Astrocyte (in vitro differentiated cells and primary cell): ENCODE measurements at regions not wholly inside any gene's neighbourhood (a gene's known extent, or its start where the extent isn't known, plus 50 kb on each side); places are given as distances from the start of the nearest gene placed in this dataset.
A peak's percentile ranks its signal among the peaks of the same experiment; 100 is the strongest.

Experiments used
- DNase-seq: peaks from one replicate; pipeline ENCODE4 v3.0.0-alpha.2; 2010; ENCODE audit warnings: low read depth
- FAIRE-seq: peaks from 2 replicates; lab custom pipeline; 2011; peaks lifted over from hg19 to GRCh38; lab: Jason Lieb, UNC
- H2AFZ ChIP-seq: 2 replicates; pipeline ENCODE4 v1.6.0; 2012; ENCODE audit warnings: low read depth, low read length, inconsistent platforms
- H3K27ac ChIP-seq: 2 replicates; pipeline ENCODE4 v1.5.1; 2011; ENCODE audit warnings: low read depth, low read length, inconsistent platforms
- H3K27me3 ChIP-seq: 2 replicates; pipeline ENCODE4 v1.6.0; 2011; ENCODE audit warnings: low read length, inconsistent platforms; ENCODE audit not compliant: insufficient read depth
- H3K36me3 ChIP-seq: 2 replicates; pipeline ENCODE4 v1.5.1; 2011; ENCODE audit warnings: low read length, inconsistent platforms; ENCODE audit not compliant: insufficient read depth
- H3K4me1 ChIP-seq: 2 replicates; pipeline ENCODE4 v1.5.1; 2011; ENCODE audit warnings: low read length, inconsistent platforms; ENCODE audit not compliant: insufficient read depth
- H3K4me2 ChIP-seq: 2 replicates; pipeline ENCODE4 v1.6.0; 2012; ENCODE audit warnings: low read length, inconsistent platforms
- H3K4me3 ChIP-seq: 2 replicates; pipeline ENCODE4 v1.5.1; 2011; ENCODE audit warnings: low read depth, mild to moderate bottlenecking, low read length, inconsistent platforms; ENCODE audit not compliant: insufficient read depth
- H3K79me2 ChIP-seq: 2 replicates; pipeline ENCODE4 v1.6.0; 2012; ENCODE audit warnings: mild to moderate bottlenecking, low read length, inconsistent platforms; ENCODE audit not compliant: insufficient read depth
- H3K9ac ChIP-seq: 2 replicates; pipeline ENCODE4 v1.6.0; 2012; ENCODE audit warnings: mild to moderate bottlenecking, low read length, inconsistent platforms
- H3K9me3 ChIP-seq: 2 replicates; pipeline ENCODE4 v1.5.1; 2012; ENCODE audit warnings: low read depth, mild to moderate bottlenecking, low read length, inconsistent platforms; ENCODE audit not compliant: insufficient read depth
- H4K20me1 ChIP-seq: 2 replicates; pipeline ENCODE4 v1.6.0; 2012; ENCODE audit warnings: low read length, inconsistent platforms; ENCODE audit not compliant: insufficient read depth
- H3K27ac Mint-ChIP-seq: one replicate; pipeline ENCODE4 v1.8.0; 2021; ENCODE audit warnings: mild to moderate bottlenecking, mixed read lengths; ENCODE audit not compliant: unreplicated experiment
- H3K27me3 Mint-ChIP-seq: one replicate; pipeline ENCODE4 v1.8.0; 2021; ENCODE audit warnings: low read depth, mixed read lengths; ENCODE audit not compliant: unreplicated experiment
- H3K36me3 Mint-ChIP-seq: one replicate; pipeline ENCODE4 v1.8.0; 2021; ENCODE audit warnings: low read depth, mixed read lengths; ENCODE audit not compliant: unreplicated experiment
- H3K4me1 Mint-ChIP-seq: one replicate; pipeline ENCODE4 v1.8.0; 2021; ENCODE audit warnings: low read depth, mixed read lengths; ENCODE audit not compliant: unreplicated experiment
- H3K4me3 Mint-ChIP-seq: one replicate; pipeline ENCODE4 v1.8.0; 2021; ENCODE audit warnings: mild to moderate bottlenecking, moderate library complexity, mixed read lengths; ENCODE audit not compliant: unreplicated experiment
- H3K9me3 Mint-ChIP-seq: one replicate; pipeline ENCODE4 v1.8.0; 2021; ENCODE audit warnings: mild to moderate bottlenecking, mixed read lengths; ENCODE audit not compliant: unreplicated experiment
- EZH2 ChIP-seq: IDR thresholded peaks from 2 replicates; pipeline ENCODE4 v1.6.1; 2012; ENCODE audit warnings: mild to moderate bottlenecking, low read length, inconsistent platforms; ENCODE audit not compliant: insufficient read depth
- TF ChIP-seq, protein P1 (sequence below): IDR thresholded peaks from 2 replicates; pipeline ENCODE4 v1.5.1; 2011; ENCODE audit warnings: low read depth, mild to moderate bottlenecking, inconsistent platforms, low read length, moderate library complexity; ENCODE audit not compliant: insufficient read depth

DNA sequence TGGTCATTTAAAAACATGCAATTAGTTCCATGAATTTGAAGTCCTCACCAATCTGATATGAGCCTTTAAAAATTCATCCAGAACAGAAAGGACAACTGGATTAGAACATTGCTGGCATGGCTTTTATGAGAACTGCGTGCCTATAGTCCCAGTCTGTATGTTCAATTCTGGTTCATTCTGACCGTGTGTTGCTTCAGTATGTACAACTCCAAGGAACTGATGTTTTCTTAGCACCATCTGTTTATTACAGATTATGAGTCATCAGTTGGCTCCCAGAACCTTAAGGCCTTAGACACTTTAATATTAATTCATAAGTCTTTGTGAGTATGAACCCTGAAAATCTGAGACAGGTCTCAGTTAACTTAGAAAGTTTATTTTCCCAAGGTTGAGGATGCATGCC, 115.0 kb downstream of the CEP44 start:
- peaks cover 17% of the 10 kb centered on the region for H3K4me1 Mint-ChIP-seq
- H4K20me1 ChIP-seq = no peaks in the 10 kb centered on the region
- H3K36me3 Mint-ChIP-seq = no peaks in the 10 kb centered on the region
- no peaks in the 10 kb centered on the region for H3K27me3 Mint-ChIP-seq
- no peaks in the 10 kb centered on the region for H3K4me1 ChIP-seq
- no peak overlapping the region for H2AFZ ChIP-seq
- H3K27me3 ChIP-seq = peaks cover 2% of the 10 kb centered on the region
- DNase-seq = peak; percentile 70
- H3K36me3 ChIP-seq = no peaks in the 10 kb centered on the region
- no peak overlapping the region for H3K27ac ChIP-seq
- no peak overlapping the region for H3K4me3 Mint-ChIP-seq
- peak; percentile 9 for FAIRE-seq
- peaks cover 2% of the 10 kb centered on the region for H3K9me3 Mint-ChIP-seq
- H3K4me3 ChIP-seq = no peak overlapping the region
- H3K9me3 ChIP-seq = no peaks in the 10 kb centered on the region
- no peak for TF ChIP-seq EZH2
- TF ChIP-seq, protein P1, sequence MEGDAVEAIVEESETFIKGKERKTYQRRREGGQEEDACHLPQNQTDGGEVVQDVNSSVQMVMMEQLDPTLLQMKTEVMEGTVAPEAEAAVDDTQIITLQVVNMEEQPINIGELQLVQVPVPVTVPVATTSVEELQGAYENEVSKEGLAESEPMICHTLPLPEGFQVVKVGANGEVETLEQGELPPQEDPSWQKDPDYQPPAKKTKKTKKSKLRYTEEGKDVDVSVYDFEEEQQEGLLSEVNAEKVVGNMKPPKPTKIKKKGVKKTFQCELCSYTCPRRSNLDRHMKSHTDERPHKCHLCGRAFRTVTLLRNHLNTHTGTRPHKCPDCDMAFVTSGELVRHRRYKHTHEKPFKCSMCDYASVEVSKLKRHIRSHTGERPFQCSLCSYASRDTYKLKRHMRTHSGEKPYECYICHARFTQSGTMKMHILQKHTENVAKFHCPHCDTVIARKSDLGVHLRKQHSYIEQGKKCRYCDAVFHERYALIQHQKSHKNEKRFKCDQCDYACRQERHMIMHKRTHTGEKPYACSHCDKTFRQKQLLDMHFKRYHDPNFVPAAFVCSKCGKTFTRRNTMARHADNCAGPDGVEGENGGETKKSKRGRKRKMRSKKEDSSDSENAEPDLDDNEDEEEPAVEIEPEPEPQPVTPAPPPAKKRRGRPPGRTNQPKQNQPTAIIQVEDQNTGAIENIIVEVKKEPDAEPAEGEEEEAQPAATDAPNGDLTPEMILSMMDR = no peak
- no peaks in the 10 kb centered on the region for H3K79me2 ChIP-seq
- no peak overlapping the region for H3K9ac ChIP-seq
- H3K27ac Mint-ChIP-seq = no peak overlapping the region
- H3K4me2 ChIP-seq = peak overlapping the region; percentile 21

DNA sequence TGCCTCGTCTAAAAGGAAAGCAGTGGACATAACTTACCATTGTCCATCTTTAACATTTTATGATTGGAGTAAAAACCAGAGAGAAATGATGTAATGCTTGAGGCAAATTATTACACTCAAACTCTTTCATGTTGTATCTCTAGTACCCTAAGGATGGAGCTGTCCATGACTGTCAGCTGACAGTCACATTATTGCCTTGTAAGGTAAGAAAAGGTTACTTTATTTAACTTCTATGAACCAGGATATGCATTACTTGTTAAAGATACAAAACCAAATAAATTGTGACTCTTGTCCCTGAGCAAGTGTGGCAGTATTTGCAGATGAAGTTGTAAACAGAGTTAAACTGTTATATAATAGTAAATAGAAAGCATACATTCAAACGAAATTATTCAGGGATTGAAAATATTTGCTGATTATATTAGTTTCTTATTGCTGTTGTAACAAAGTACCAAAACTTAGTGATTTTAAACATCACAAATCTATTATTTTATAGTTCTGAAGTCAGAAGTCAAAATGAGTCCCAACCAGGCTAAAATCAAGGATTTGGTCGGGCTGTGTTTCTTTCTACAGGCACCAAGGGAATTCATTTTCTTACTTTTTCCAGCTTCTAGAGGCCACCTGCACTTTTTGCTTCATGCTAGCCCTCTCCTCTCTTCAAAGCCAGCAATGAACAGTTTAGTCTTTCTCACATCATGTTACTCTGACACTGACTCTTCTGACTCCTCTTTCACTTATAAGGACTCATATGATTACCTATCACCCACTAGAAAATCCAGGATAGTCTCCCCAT, 113.8 kb downstream of the CEP44 start:
- DNase-seq = no peak
- Histone ChIP-seq H3K27ac (no peak overlapping the region), H3K9me3 (no peaks in the 10 kb centered on the region), H3K4me2 (no peak overlapping the region), H3K79me2 (no peaks in the 10 kb centered on the region), H3K4me1 (no peaks in the 10 kb centered on the region), H3K27me3 (no peaks in the 10 kb centered on the region), H3K4me3 (no peak overlapping the region), H3K36me3 (no peaks in the 10 kb centered on the region), H3K9ac (no peak overlapping the region), H4K20me1 (no peaks in the 10 kb centered on the region), H2AFZ (no peak overlapping the region)
- H3K36me3 Mint-ChIP-seq = no peaks in the 10 kb centered on the region
- peaks cover 2% of the 10 kb centered on the region for H3K9me3 Mint-ChIP-seq
- no peak for TF ChIP-seq EZH2
- no peak for FAIRE-seq
- no peak overlapping the region for H3K4me3 Mint-ChIP-seq
- peaks cover 12% of the 10 kb centered on the region for H3K4me1 Mint-ChIP-seq
- no peak overlapping the region for H3K27ac Mint-ChIP-seq
- H3K27me3 Mint-ChIP-seq = no peaks in the 10 kb centered on the region

DNA sequence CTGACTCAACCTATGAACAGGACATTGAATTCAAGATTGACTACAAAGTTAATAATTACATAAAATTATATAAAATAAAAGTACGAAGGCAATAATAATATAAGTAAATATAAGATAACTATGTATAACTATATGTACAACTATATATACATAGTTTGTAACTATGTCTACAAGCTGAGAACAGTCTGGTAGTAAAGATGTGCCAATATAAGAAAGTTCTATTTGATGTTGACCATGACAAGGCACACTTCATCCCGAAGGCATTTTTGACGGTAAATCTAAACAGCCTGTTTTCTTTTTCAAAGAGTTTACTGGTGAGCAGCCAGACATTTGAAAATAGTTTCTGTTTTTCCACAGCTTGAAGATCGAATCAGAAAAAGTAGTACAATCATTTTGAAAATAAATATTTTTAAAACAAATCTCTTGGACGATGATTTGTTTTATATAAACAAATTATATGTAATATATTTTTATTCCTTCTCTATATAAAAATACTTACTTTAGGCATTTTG, 112.9 kb downstream of the CEP44 start:
- Mint-ChIP-seq H3K27ac (no peak overlapping the region), H3K36me3 (no peaks in the 10 kb centered on the region), H3K9me3 (no peaks in the 10 kb centered on the region), H3K27me3 (no peaks in the 10 kb centered on the region), H3K4me3 (no peak overlapping the region), H3K4me1 (peaks cover 5% of the 10 kb centered on the region)
- no peak for TF ChIP-seq EZH2
- TF ChIP-seq, protein P1 = no peak
- H4K20me1 ChIP-seq = no peaks in the 10 kb centered on the region
- H3K4me2 ChIP-seq = no peak overlapping the region
- H3K36me3 ChIP-seq = no peaks in the 10 kb centered on the region
- no peak overlapping the region for H3K4me3 ChIP-seq
- H3K27ac ChIP-seq = no peak overlapping the region
- DNase-seq (no peak), FAIRE-seq (no peak)
- no peaks in the 10 kb centered on the region for H3K27me3 ChIP-seq
- no peaks in the 10 kb centered on the region for H3K4me1 ChIP-seq
- no peak overlapping the region for H3K9ac ChIP-seq
- no peak overlapping the region for H2AFZ ChIP-seq
- no peaks in the 10 kb centered on the region for H3K79me2 ChIP-seq
- H3K9me3 ChIP-seq = no peaks in the 10 kb centered on the region
